ENCODE measurements at regions not wholly inside any gene's neighbourhood (a gene's known extent, or its start where the extent isn't known, plus 50 kb on each side); places are given as distances from the start of the nearest gene placed in this dataset.

DNA sequence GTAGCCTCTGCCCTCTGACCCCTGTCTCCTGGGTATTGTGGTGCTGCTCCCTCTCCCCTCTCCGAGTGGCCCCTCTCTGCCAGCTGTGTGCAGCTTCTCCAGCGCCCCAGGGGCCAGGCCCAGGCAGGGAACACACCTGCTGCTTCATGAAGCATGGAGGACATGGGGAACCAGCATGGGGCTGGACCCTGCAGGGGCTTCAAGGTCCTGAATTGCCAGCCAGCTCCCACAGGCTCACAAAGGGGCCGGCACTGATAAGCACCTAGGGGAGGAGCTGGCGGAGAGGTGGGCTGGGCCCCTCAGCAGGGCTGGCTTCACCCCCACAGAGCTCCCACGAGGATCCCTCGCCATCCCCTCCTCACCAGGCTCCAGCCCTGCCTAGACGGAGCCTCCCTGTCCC lies 77.4 kb upstream of the GPC1 start:
- Histone ChIP-seq H3K9me2 (replicated peaks; ENCODE audit: control insufficient read depth, low read length) (no peaks in the 10 kb centered on the region), H3K4me1 (ENCODE audit: control insufficient read depth, low read length) (no peaks in the 10 kb centered on the region), H3K27me3 (ENCODE audit: control insufficient read depth, low read length) (no peaks in the 10 kb centered on the region), H3K79me2 (ENCODE audit: control insufficient read depth, low read length) (no peaks in the 10 kb centered on the region), H3K4me2 (ENCODE audit: low read length) (no peak overlapping the region), H3K4me3 (ENCODE audit: low read length) (no peak overlapping the region), H3K36me3 (ENCODE audit: control insufficient read depth, low read length) (no peaks in the 10 kb centered on the region), H3F3A (ENCODE audit: control insufficient read depth, insufficient read depth) (no peaks in the 10 kb centered on the region), H3K27ac (ENCODE audit: low read depth, low read length) (no peak overlapping the region), H4K20me1 (ENCODE audit: control insufficient read depth, insufficient read depth, low read depth, low read length) (no peaks in the 10 kb centered on the region), H3K9me3 (ENCODE audit: control insufficient read depth, insufficient read depth, low read length) (no peaks in the 10 kb centered on the region)
- no peak for TF ChIP-seq EZH2phosphoT487 (IDR thresholded peaks at IDR 0.05; ENCODE audit: borderline replicate concordance, low read length)
- TF ChIP-seq, protein P1, sequence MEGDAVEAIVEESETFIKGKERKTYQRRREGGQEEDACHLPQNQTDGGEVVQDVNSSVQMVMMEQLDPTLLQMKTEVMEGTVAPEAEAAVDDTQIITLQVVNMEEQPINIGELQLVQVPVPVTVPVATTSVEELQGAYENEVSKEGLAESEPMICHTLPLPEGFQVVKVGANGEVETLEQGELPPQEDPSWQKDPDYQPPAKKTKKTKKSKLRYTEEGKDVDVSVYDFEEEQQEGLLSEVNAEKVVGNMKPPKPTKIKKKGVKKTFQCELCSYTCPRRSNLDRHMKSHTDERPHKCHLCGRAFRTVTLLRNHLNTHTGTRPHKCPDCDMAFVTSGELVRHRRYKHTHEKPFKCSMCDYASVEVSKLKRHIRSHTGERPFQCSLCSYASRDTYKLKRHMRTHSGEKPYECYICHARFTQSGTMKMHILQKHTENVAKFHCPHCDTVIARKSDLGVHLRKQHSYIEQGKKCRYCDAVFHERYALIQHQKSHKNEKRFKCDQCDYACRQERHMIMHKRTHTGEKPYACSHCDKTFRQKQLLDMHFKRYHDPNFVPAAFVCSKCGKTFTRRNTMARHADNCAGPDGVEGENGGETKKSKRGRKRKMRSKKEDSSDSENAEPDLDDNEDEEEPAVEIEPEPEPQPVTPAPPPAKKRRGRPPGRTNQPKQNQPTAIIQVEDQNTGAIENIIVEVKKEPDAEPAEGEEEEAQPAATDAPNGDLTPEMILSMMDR (IDR thresholded peaks at IDR 0.05; ENCODE audit: low read depth, low read length, poor library complexity, severe bottlenecking), result no peak

DNA sequence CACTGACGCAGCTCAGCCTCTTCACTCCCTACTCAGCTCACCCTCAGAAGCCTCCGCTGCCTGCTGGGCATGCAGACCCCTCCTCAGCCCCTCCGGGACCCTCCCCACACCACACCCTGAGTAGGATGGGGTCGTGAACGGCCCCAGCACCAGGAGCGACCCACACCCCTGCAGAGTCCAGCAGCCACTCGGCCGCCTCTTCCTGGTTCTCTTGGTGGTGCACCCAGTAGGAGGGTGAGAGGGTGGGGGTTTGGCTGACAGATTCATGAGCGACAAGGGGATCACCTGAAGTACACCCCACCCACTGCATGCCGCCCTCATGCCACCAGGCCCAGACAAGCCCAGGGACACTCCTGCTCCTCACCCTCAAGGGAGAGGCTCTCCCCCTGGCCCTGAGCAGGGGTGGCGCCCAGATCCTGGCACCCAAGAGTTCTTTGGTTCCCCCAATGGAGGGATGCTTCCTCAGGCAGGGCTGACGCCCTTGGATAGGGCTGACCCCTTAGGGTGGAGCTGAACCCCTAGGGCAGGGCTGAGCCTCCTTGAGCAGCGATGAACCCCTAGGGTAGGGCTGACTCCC lies 76.6 kb upstream of the GPC1 start:
- no peak for TF ChIP-seq EZH2phosphoT487 (IDR thresholded peaks at IDR 0.05; ENCODE audit: borderline replicate concordance, low read length)
- TF ChIP-seq, protein P1 (IDR thresholded peaks at IDR 0.05; ENCODE audit: low read depth, low read length, poor library complexity, severe bottlenecking), result no peak
- H3K4me2 ChIP-seq (ENCODE audit: low read length), result no peak overlapping the region
- H3K9me3 ChIP-seq (ENCODE audit: control insufficient read depth, insufficient read depth, low read length), result no peaks in the 10 kb centered on the region
- H3F3A ChIP-seq (ENCODE audit: control insufficient read depth, insufficient read depth), result no peaks in the 10 kb centered on the region
- H3K4me3 ChIP-seq (ENCODE audit: low read length), result no peak overlapping the region
- H3K4me1 ChIP-seq (ENCODE audit: control insufficient read depth, low read length), result no peaks in the 10 kb centered on the region
- H3K36me3 ChIP-seq (ENCODE audit: control insufficient read depth, low read length), result no peaks in the 10 kb centered on the region
- no peaks in the 10 kb centered on the region for H3K9me2 ChIP-seq (replicated peaks; ENCODE audit: control insufficient read depth, low read length)
- no peaks in the 10 kb centered on the region for H3K79me2 ChIP-seq (ENCODE audit: control insufficient read depth, low read length)
- no peaks in the 10 kb centered on the region for H4K20me1 ChIP-seq (ENCODE audit: control insufficient read depth, insufficient read depth, low read depth, low read length)
- no peaks in the 10 kb centered on the region for H3K27me3 ChIP-seq (ENCODE audit: control insufficient read depth, low read length)
- H3K27ac ChIP-seq (ENCODE audit: low read depth, low read length), result no peak overlapping the region

DNA sequence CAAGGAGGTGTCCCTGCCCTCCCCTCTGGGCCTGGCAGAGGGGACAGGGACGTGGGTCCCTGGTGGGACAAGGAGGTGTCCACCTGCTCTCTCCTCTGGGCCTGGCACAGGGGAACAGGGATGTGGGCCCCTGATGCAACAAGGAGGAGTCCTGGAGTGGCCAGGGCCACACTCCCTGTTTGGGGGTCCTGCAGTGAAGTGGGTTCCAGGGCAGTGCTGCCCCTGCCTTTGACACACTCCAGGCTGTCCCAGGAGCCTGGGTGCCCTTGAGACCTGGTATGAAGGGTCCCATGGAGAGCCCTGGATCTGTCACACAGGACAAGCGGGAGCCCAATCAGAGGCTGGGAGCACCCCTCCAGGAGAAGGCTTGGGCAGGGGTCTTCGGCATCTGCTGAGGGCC lies 75.8 kb upstream of the GPC1 start:
- no peak for TF ChIP-seq EZH2phosphoT487 (IDR thresholded peaks at IDR 0.05; ENCODE audit: borderline replicate concordance, low read length)
- TF ChIP-seq, protein P1 (IDR thresholded peaks at IDR 0.05; ENCODE audit: low read depth, low read length, poor library complexity, severe bottlenecking), result no peak
- no peak overlapping the region for H3K27ac ChIP-seq (ENCODE audit: low read depth, low read length)
- H4K20me1 ChIP-seq (ENCODE audit: control insufficient read depth, insufficient read depth, low read depth, low read length), result no peaks in the 10 kb centered on the region
- H3K4me1 ChIP-seq (ENCODE audit: control insufficient read depth, low read length), result no peaks in the 10 kb centered on the region
- no peaks in the 10 kb centered on the region for H3K9me3 ChIP-seq (ENCODE audit: control insufficient read depth, insufficient read depth, low read length)
- no peaks in the 10 kb centered on the region for H3K36me3 ChIP-seq (ENCODE audit: control insufficient read depth, low read length)
- no peak overlapping the region for H3K4me2 ChIP-seq (ENCODE audit: low read length)
- H3K79me2 ChIP-seq (ENCODE audit: control insufficient read depth, low read length), result no peaks in the 10 kb centered on the region
- H3F3A ChIP-seq (ENCODE audit: control insufficient read depth, insufficient read depth), result no peaks in the 10 kb centered on the region
- H3K27me3 ChIP-seq (ENCODE audit: control insufficient read depth, low read length), result no peaks in the 10 kb centered on the region
- no peaks in the 10 kb centered on the region for H3K9me2 ChIP-seq (replicated peaks; ENCODE audit: control insufficient read depth, low read length)
- H3K4me3 ChIP-seq (ENCODE audit: low read length), result no peak overlapping the region

All from DOHH2 (cell line).